Hepatocyte (in vitro differentiated cells): ENCODE measurements at regions not wholly inside any gene's neighbourhood (a gene's known extent, or its start where the extent isn't known, plus 50 kb on each side); places are given as distances from the start of the nearest gene placed in this dataset.

Experiments
- DNase-seq: peaks from one replicate; pipeline ENCODE4 v3.0.0-alpha.2; 2016; ENCODE audit warnings: low spot score
- H2AFZ ChIP-seq: fragments of 200-600 bp; sonication (generic); 2 replicates; pipeline ENCODE4 v1.6.0; 2016; ENCODE audit warnings: antibody characterized with exemption, mild to moderate bottlenecking
- H3K27ac ChIP-seq: fragments of 200-600 bp; sonication (generic); 2 replicates; pipeline ENCODE4 v1.5.1; 2016; ENCODE audit warnings: mild to moderate bottlenecking
- H3K27me3 ChIP-seq: fragments of 200-600 bp; sonication (generic); 2 replicates; pipeline ENCODE4 v1.6.1; 2016
- H3K36me3 ChIP-seq: fragments of 200-600 bp; sonication (generic); replicated peaks from 2 replicates; pipeline ENCODE4 v1.5.1; 2016; ENCODE audit warnings: low read depth; ENCODE audit not compliant: insufficient read depth
- H3K4me1 ChIP-seq: fragments of 200-600 bp; sonication (generic); 2 replicates; pipeline ENCODE4 v1.5.1; 2016; ENCODE audit warnings: mild to moderate bottlenecking, moderate library complexity; ENCODE audit not compliant: insufficient read depth
- H3K4me2 ChIP-seq: fragments of 200-600 bp; sonication (generic); 2 replicates; pipeline ENCODE4 v1.6.0; 2016
- H3K4me3 ChIP-seq: fragments of 200-600 bp; sonication (generic); 2 replicates; pipeline ENCODE4 v1.5.1; 2016; ENCODE audit warnings: mild to moderate bottlenecking
- H3K79me2 ChIP-seq: fragments of 200-600 bp; sonication (generic); 2 replicates; pipeline ENCODE4 v1.6.0; 2017; ENCODE audit warnings: mild to moderate bottlenecking
- H3K9me2 ChIP-seq: fragments of 200-600 bp; sonication (generic); replicated peaks from 2 replicates; pipeline ENCODE4 v1.6.0; 2017; ENCODE audit warnings: mild to moderate bottlenecking; ENCODE audit not compliant: insufficient read depth
- H3K9me3 ChIP-seq: fragments of 200-600 bp; sonication (generic); 2 replicates; pipeline ENCODE4 v1.5.1; 2016; ENCODE audit warnings: low read depth, mild to moderate bottlenecking
- H4K20me1 ChIP-seq: fragments of 200-600 bp; sonication (generic); 2 replicates; pipeline ENCODE4 v1.6.0; 2016; ENCODE audit warnings: mild to moderate bottlenecking; ENCODE audit not compliant: insufficient read depth, poor library complexity, severe bottlenecking
- EZH2 ChIP-seq: fragments of 200-600 bp; sonication (generic); IDR thresholded peaks from 2 replicates; pipeline ENCODE4 v1.6.1; 2016; ENCODE audit warnings: antibody characterized with exemption, mild to moderate bottlenecking, borderline replicate concordance
- EZH2phosphoT487 ChIP-seq: fragments of 200-600 bp; sonication (generic); IDR thresholded peaks from one replicate; pipeline ENCODE4 v1.6.1; 2018; ENCODE audit warnings: antibody characterized with exemption, mild to moderate bottlenecking, low read depth, moderate library complexity; ENCODE audit not compliant: unreplicated experiment, severe bottlenecking
- WGBS: methylation state at CpG from one replicate; pipeline ENCODE4 v1.1.6; 2016; ENCODE audit warnings: low lambda C conversion rate; ENCODE audit errors: missing lambda C conversion rate; 5-methylcytosine and 5-hydroxymethylcytosine counted together
- TF ChIP-seq, protein P1 (sequence below): fragments of 200-600 bp; sonication (generic); IDR thresholded peaks from 2 replicates; pipeline ENCODE4 v1.5.1; 2016; ENCODE audit warnings: antibody characterized with exemption, mild to moderate bottlenecking; ENCODE audit not compliant: poor library complexity

DNA sequence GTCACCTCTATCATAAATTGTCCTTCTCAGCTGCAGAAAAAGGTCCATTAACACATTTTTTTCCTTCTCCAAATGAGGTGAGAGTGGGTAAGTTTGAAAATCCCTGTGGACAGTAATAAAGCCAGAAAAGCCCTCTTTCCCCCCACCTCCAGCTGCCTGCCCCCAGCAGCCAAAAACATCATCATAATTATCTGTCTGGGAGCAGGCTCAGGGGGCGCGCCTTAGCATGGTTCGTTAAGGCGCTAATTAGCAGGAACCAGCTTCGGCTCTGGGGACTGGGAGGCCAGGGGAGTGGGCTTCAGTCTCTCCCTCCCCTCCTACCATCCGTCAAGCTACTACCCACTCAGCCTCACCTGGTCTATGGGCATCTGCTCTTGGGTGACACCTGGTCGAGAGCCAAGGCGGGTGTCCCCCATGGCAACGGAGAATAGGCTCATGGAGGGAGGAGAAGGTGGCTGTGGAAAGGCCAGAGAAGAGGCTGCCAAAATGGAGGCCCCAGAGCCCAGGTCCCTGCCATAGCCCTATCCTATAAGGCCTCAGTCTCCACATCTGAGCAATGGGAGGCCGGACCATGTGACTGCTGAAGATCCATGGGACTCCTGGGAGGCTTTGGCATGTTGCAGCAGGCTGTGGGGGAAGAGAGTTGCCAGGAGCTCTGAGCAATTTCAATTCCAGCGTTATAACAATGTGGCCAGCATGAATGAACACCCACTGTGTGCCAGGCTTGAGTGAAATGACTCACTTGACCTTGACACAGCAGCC lies 140.1 kb upstream of the LINGO1 start:
- no peak for DNase-seq
- Histone ChIP-seq H2AFZ (no peak overlapping the region), H3K4me1 (no peaks in the 10 kb centered on the region), H4K20me1 (no peaks in the 10 kb centered on the region), H3K9me2 (no peaks in the 10 kb centered on the region), H3K79me2 (no peaks in the 10 kb centered on the region), H3K4me2 (no peak overlapping the region), H3K27me3 (no peaks in the 10 kb centered on the region), H3K27ac (no peak overlapping the region), H3K36me3 (no peaks in the 10 kb centered on the region), H3K9me3 (no peaks in the 10 kb centered on the region), H3K4me3 (no peak overlapping the region)
- 85% methylated on average over 11 of the region's 11 CpGs for WGBS
- TF ChIP-seq EZH2phosphoT487 (no peak), EZH2 (no peak)
- TF ChIP-seq, protein P1, sequence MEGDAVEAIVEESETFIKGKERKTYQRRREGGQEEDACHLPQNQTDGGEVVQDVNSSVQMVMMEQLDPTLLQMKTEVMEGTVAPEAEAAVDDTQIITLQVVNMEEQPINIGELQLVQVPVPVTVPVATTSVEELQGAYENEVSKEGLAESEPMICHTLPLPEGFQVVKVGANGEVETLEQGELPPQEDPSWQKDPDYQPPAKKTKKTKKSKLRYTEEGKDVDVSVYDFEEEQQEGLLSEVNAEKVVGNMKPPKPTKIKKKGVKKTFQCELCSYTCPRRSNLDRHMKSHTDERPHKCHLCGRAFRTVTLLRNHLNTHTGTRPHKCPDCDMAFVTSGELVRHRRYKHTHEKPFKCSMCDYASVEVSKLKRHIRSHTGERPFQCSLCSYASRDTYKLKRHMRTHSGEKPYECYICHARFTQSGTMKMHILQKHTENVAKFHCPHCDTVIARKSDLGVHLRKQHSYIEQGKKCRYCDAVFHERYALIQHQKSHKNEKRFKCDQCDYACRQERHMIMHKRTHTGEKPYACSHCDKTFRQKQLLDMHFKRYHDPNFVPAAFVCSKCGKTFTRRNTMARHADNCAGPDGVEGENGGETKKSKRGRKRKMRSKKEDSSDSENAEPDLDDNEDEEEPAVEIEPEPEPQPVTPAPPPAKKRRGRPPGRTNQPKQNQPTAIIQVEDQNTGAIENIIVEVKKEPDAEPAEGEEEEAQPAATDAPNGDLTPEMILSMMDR, result no peak

DNA sequence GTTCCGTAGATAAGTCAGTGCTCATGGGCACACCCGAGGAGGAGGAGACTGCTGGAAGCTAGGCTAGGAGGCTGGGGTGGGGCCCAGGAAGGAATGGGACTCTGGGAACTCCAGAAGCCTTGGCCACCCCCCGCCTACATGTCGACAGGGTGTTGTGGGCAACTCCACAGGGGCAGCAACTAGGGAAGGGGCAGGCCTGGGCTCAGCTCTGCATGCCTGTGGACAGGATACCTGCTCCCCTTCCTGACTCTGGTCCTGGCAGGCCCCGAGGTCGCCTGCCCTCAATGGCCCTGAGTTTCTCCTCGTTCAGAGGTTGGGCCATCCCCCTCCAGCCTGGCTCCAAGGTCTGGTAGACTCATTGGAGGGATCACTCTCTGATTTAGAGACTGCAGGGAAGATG lies 138.9 kb upstream of the LINGO1 start:
- no peaks in the 10 kb centered on the region for H4K20me1 ChIP-seq
- WGBS, result 80% methylated on average over 7 of the region's 7 CpGs
- TF ChIP-seq EZH2phosphoT487 (no peak), EZH2 (no peak)
- TF ChIP-seq, protein P1, result no peak

DNA sequence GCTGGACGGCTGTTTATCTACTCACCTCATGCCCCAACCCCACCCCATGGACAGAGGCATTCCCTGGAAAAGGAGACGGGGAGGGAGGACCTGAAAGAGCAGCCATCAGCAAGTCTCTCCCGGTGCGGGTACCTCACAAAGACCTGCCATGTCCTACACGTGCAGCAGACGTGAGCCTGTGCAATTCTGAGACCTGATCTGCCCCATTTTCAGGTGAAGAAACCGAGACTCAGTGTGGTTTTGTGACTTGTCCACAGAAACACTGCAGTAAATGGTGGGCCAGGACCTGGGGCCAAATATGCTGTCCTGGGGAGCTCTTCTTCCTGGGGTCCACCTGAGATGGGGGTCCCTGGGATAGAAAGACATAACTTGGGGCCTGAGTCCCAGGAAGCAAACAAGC lies 137.0 kb upstream of the LINGO1 start:
- H3K36me3 ChIP-seq, result no peaks in the 10 kb centered on the region
- H4K20me1 ChIP-seq, result no peaks in the 10 kb centered on the region
- H3K27ac ChIP-seq, result no peak overlapping the region
- DNase-seq, result no peak
- H3K4me2 ChIP-seq, result no peak overlapping the region
- no peaks in the 10 kb centered on the region for H3K9me2 ChIP-seq
- H3K9me3 ChIP-seq, result no peaks in the 10 kb centered on the region
- no peak overlapping the region for H2AFZ ChIP-seq
- peaks cover 6% of the 10 kb centered on the region for H3K27me3 ChIP-seq
- no peak for TF ChIP-seq EZH2
- TF ChIP-seq EZH2phosphoT487, result no peak
- TF ChIP-seq, protein P1, result no peak
- no peak overlapping the region for H3K4me3 ChIP-seq
- no peaks in the 10 kb centered on the region for H3K79me2 ChIP-seq
- H3K4me1 ChIP-seq, result no peaks in the 10 kb centered on the region
- 82% methylated on average over 7 of the region's 7 CpGs for WGBS

More for the DNA sequence above, 138.9 kb upstream of the LINGO1 start:
- Histone ChIP-seq H3K9me3 (no peaks in the 10 kb centered on the region), H3K79me2 (no peaks in the 10 kb centered on the region), H3K4me2 (no peak overlapping the region), H3K9me2 (no peaks in the 10 kb centered on the region), H3K27ac (no peak overlapping the region), H3K4me3 (no peak overlapping the region), H2AFZ (no peak overlapping the region), H3K27me3 (peaks cover 6% of the 10 kb centered on the region), H3K4me1 (no peaks in the 10 kb centered on the region), H3K36me3 (no peaks in the 10 kb centered on the region)
- DNase-seq, result no peak
